ENCODE measurements at regions not wholly inside any gene's neighbourhood (a gene's known extent, or its start where the extent isn't known, plus 50 kb on each side); places are given as distances from the start of the nearest gene placed in this dataset.

DNA sequence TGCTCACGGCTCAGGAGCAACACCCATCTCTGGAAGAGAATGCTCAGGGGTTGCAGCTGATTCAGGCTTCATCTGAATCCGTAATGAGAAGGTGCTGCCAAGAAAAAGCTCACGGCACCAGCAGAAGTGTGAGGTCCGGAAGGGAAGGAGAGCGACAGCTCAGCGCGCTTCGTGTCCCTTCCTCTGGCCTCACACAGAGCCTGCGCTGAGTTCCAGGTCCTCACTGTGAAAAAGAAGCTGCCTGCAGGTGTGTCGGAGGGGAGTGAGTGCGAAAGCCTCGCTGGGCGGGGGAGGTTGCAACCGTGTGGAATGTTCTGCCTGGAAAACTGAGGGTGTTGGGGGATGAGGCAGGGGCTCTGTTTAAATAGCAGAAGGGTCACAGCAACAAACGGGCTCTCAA lies 76.2 kb upstream of the TWIST2 start:
- TF ChIP-seq CTCF (IDR thresholded peaks at IDR 0.05; ENCODE audit: low read length) = no peak
- no peak for TF ChIP-seq EZH2phosphoT487 (IDR thresholded peaks at IDR 0.05; ENCODE audit: low read length)
- TF ChIP-seq EZH2 (optimal IDR thresholded peaks at IDR 0.05; ENCODE audit: low read depth, low read length) = no peak
